Neural progenitor cell (in vitro differentiated cells): ENCODE measurements at regions not wholly inside any gene's neighbourhood (a gene's known extent, or its start where the extent isn't known, plus 50 kb on each side); places are given as distances from the start of the nearest gene placed in this dataset.

ENCODE experiments used
- EZH2 ChIP-seq: fragments of 200-600 bp; sonication (generic); IDR thresholded peaks from 2 replicates; pipeline ENCODE4 v1.6.1; 2017; ENCODE audit warnings: antibody characterized with exemption, mild to moderate bottlenecking, moderate library complexity
- TF ChIP-seq, protein P1 (sequence below): fragments of 200-600 bp; sonication (generic); IDR thresholded peaks from 2 replicates; pipeline ENCODE4 v1.5.1; 2017; ENCODE audit warnings: antibody characterized with exemption, mild to moderate bottlenecking

DNA sequence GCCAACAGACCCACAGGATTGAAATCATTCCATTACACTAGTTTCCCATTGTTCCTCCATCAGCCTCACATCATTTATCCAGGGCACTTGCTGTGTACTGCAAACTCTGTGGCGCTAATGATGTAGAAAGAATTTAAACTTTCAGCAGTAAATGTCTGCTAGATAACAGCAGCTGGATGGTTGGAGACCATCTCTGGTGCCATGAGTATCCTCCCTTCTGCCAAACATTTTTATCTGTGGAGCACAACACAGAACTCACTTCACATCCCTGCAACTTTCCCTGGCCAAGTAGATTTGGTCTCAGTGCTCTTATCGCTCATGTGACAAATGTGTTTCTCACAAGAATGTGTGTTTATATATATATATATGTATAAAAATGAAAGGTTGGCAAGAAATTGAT, 481.9 kb downstream of the FGF9 start:
- TF ChIP-seq, protein P1, sequence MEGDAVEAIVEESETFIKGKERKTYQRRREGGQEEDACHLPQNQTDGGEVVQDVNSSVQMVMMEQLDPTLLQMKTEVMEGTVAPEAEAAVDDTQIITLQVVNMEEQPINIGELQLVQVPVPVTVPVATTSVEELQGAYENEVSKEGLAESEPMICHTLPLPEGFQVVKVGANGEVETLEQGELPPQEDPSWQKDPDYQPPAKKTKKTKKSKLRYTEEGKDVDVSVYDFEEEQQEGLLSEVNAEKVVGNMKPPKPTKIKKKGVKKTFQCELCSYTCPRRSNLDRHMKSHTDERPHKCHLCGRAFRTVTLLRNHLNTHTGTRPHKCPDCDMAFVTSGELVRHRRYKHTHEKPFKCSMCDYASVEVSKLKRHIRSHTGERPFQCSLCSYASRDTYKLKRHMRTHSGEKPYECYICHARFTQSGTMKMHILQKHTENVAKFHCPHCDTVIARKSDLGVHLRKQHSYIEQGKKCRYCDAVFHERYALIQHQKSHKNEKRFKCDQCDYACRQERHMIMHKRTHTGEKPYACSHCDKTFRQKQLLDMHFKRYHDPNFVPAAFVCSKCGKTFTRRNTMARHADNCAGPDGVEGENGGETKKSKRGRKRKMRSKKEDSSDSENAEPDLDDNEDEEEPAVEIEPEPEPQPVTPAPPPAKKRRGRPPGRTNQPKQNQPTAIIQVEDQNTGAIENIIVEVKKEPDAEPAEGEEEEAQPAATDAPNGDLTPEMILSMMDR = no peak
- no peak for TF ChIP-seq EZH2
